Right kidney (tissue), 1 donor: ENCODE measurements at regions not wholly inside any gene's neighbourhood (a gene's known extent, or its start where the extent isn't known, plus 50 kb on each side); places are given as distances from the start of the nearest gene placed in this dataset.

Source experiments
- DNase-seq: peaks from one replicate; pipeline ENCODE4 v3.0.0-alpha.2; 2016

DNA sequence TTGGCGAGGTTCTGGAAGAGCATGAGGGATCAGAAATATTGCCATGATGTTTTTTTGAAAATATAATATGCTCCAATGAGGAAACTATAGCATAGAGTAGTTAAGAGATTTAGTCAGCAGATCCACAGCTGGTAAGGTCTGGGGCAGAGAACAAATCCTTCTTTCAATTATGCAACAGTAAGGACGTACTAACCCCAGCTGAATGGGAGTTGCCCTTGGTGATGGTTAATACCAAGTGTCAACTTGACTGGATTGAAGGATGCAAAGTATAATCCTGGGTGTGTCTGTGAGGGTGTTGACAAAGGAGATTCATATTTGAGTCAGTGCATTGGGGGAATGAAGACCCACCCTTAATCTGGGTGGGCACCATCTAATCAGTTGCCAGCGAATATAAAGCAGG lies 745.5 kb upstream of the NRSN1 start:
- DNase-seq, result no peak

- DNase-seq, result no peak
These were observed 737.8 kb upstream of the NRSN1 start for GRCh38 chr6:23388086-23388783.

GRCh38 chr6:23389386-23389785 lies 736.6 kb upstream of the NRSN1 start:
- no peak for DNase-seq

- no peak for DNase-seq
These were observed 735.8 kb upstream of the NRSN1 start for GRCh38 chr6:23390221-23390620.

DNA sequence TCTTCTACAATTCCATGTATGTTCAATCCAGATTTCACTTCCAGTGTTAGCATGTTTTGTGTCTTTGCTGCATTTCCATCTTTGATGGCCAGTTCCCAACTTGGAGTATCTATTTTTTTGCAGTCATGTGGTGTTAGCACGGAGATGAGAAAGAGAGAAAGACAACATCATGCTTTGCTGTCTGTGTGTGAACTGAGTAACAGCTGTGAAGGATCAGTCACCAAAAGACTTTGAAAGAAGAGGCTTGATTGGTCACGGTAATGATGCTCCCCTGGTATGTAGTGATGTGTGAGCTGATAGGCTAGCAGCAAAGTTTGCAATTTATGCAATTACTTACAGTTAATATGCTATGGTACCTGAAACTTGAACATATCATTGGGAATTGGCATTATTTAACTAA lies 731.3 kb upstream of the NRSN1 start:
- DNase-seq, result no peak

DNA sequence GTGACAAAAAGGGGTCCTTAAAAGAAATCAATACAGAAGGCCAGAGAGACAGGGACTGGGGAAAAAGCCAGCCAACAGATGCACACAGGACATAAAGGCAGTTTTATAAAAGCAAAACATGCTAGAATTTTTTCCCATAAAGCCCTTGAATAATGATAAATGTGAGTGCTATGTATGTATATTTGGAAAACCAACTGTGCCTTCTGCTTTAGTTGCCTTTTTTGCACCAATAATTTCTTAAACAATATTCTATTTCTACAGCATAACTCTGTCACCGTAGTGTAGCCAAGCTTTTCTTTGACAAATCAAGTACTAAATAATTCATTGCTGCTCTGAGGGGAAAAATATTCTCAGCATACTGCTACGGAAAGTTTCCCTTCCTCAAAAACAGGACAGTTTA lies 730.6 kb upstream of the NRSN1 start:
- DNase-seq, result no peak

GRCh38 chr6:23396949-23397348 lies 729.1 kb upstream of the NRSN1 start:
- DNase-seq, result no peak

GRCh38 chr6:23403460-23403859 lies 722.6 kb upstream of the NRSN1 start:
- no peak for DNase-seq

DNA sequence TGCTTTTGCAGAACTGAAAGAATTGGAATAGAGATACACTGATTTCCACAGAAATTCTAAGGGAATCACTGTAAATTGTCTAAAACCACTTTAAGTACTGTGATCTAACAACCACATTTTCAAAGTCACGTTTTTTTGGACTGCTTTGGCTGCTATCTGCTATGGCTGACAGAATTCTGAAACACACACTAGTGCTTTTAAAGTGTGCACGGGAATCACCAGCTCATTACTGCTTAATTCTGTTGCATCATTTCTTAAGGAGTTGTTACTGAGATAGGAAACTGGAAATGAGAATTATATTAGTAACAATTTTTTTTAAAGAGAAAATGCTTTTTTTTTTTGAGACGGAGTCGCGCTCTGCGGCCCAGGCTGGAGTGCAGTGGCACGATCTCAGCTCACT lies 716.5 kb upstream of the NRSN1 start:
- DNase-seq, result no peak

DNA sequence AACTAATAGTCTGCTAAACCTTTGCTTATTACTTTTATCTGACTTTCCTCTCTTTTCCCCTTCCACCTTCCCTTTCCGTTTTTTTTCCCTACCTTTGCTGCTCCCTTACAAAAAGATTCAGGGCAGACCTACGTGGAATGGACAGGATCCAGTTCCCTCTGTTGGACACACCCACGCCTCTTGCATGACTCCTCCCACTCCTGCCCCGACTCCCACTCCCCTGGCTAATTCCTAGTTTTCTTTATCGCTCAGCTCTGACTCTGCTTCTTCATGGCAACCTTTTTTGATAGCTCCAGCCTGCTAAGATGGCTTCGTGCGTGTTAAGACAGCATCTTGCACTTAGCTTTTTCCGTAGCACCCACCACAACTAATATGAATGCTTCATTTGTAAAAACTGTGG lies 715.6 kb upstream of the NRSN1 start:
- DNase-seq, result no peak

DNA sequence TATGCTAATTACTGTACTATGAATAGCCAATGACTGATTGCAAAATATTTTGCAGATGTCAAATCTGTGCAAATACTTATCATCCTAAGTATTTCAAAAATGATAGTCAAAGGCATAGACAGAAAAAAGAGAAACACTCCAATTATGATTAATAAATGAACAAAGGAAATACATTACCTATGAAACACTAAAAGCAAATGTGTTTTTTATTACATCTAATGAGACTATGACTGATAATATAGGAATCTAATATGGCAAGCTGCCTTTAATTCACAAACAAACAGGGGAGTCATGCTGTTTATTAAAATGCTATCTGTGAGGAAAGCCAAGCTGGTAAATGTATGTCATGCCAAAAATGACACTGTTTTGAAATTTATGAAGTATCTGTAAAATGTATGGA lies 713.2 kb upstream of the NRSN1 start:
- no peak for DNase-seq

GRCh38 chr6:23413327-23414050 lies 712.5 kb upstream of the NRSN1 start:
- DNase-seq, result no peak

DNA sequence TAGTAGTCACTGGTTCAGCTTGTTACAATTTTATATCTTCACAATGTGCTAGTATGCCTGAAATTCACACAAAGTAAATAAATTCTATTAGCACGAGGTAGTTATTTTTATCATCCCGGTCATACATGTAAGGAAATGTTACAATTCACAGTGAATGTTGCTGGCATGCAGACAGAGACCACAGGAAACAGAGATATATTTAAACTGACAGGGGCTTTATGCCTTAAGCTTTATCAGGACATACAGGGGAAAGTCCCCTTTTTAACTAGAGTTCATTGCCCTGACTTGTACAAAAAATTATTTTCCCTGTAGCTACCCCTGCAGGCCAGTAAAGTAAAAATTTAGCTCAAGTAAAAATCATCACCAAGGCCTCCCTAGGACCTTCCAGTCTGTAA lies 712.0 kb upstream of the NRSN1 start:
- peak; percentile 23 for DNase-seq

DNA sequence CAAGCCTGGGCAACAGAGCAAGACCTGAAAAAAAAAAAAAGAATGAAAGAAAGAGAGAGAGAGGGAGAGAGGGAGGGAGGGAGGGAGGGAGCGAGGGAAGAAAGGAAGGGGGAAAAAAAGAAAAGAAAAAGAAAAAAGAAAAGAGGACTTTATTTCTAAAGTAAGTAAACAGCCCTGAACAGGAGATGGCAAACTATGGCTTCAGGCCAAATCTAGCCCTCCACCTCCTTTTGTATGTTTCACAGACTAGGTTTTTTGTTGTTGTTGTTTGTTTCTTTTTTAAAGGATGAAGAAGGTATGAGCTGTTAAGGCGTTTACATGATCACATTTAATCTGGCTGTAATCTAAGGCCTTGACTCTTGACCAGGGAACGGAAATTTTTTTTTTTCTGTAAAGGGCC lies 711.1 kb upstream of the NRSN1 start:
- DNase-seq, result no peak

- DNase-seq, result no peak
These were observed 710.1 kb upstream of the NRSN1 start for GRCh38 chr6:23415819-23416427.

DNA sequence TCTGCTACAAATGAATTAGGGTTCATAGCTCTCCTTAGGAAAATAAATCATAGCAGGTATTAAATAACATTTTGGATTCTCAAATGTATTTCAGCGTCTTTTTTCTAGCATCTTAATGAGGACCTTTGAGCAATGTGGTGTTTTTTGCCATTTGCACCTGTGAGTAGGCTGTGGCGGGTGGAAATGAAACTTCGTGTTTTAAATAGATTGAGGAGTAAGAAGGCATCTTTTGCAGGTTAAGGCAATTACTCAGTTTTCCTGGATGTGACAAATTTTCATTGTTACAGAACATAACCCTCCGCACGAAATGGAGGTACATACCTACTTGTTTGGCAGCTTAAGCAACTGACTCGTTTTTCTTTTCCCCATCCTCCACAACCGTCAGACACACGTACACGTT lies 708.9 kb upstream of the NRSN1 start:
- no peak for DNase-seq

DNA sequence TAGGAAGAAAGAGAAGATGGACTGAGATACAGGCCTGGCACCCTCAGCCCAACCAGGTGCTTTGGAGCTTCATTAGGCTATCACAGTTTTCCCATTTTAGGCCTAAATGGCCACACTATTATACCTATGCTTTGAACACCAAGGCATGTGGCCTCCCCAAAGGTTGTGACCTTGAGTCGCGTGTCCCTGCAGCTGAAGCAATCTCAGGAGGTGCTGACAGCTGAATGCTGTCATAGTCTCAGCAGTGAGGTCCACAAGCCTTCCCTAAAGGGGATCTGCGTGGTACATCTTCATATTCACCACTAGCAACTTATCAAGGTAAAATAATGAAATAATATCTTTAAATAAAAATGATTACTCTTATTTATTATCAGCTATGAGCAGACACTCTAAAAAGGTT lies 707.9 kb upstream of the NRSN1 start:
- no peak for DNase-seq

- DNase-seq, result no peak
These were observed 707.0 kb upstream of the NRSN1 start for GRCh38 chr6:23419046-23419445.

GRCh38 chr6:23420659-23421350 lies 705.2 kb upstream of the NRSN1 start:
- DNase-seq, result no peak

DNA sequence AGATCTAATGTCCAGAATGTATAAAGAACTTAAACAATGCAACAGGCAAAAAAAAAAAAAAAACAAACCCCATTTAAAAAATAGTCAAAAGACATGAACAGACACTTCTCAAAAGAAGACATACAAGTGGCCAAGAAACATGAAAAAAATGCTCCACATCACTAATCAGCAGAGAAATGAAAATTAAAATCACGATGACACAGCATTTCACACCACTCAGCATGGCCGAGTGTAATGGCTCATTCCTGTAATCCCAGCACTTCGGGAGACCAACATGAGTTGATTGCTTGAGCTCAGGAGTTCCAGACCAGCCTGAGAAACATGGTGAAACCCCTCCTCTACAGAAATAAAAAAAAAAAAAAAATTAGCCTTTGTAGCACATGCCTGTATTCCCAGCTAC lies 701.4 kb upstream of the NRSN1 start:
- DNase-seq, result no peak

- no peak for DNase-seq
These were observed 690.9 kb upstream of the NRSN1 start for GRCh38 chr6:23435126-23435525.

DNA sequence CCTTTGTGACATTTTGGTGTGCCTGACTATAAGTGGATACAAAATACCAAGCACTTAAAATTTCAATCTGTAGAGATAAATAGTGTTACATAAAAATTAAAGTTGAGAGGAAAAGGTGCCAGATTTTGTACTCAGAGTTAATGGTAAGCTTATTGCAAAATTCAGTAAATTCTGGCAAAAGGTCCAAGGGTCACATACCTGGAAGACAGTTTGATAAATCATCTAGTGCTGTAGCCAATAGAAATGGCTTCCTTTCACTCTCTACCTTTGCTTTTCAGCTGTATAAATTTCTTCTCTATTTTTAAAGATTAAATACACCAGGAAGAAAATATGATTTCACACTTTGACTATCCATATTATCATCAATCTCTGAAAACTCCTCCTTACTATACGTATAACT lies 690.2 kb upstream of the NRSN1 start:
- DNase-seq, result no peak

- DNase-seq, result no peak
These were observed 684.1 kb upstream of the NRSN1 start for GRCh38 chr6:23441808-23442461.
